GM12865 (cell line): ENCODE measurements at regions not wholly inside any gene's neighbourhood (a gene's known extent, or its start where the extent isn't known, plus 50 kb on each side); places are given as distances from the start of the nearest gene placed in this dataset.
A peak's percentile ranks its signal among the peaks of the same experiment; 100 is the strongest.

Source experiments
- DNase-seq: peaks from one replicate; pipeline ENCODE4 v3.0.0; 2010; ENCODE audit warnings: low read depth
- H3K4me3 ChIP-seq: 2 replicates; pipeline ENCODE4 v1.5.1; 2011; ENCODE audit warnings: mild to moderate bottlenecking, low read depth, low read length, control low read depth
- CTCF ChIP-seq: IDR thresholded peaks from 2 replicates; pipeline ENCODE4 v1.5.1; 2011; ENCODE audit warnings: low read length, control low read depth, low read depth, inconsistent platforms; ENCODE audit not compliant: insufficient read depth; ENCODE audit errors: missing control alignments

- no peak for DNase-seq
- TF ChIP-seq CTCF = no peak
- no peak overlapping the region for H3K4me3 ChIP-seq
Measured at GRCh38 chr1:187241971-187242370, 413.2 kb downstream of the PLA2G4A start.

GRCh38 chr1:187244623-187245022 lies 415.9 kb downstream of the PLA2G4A start:
- TF ChIP-seq CTCF = no peak
- H3K4me3 ChIP-seq = no peak overlapping the region
- DNase-seq = peak; percentile 21

- no peak overlapping the region for H3K4me3 ChIP-seq
- DNase-seq = no peak
- TF ChIP-seq CTCF = no peak
Measured at GRCh38 chr1:187245201-187245600, 416.5 kb downstream of the PLA2G4A start.

- TF ChIP-seq CTCF = no peak
- H3K4me3 ChIP-seq = no peak overlapping the region
- no peak for DNase-seq
Measured at GRCh38 chr1:187249196-187249595, 420.4 kb downstream of the PLA2G4A start.

GRCh38 chr1:187252923-187253322 lies 424.2 kb downstream of the PLA2G4A start:
- H3K4me3 ChIP-seq = no peak overlapping the region
- no peak for TF ChIP-seq CTCF
- no peak for DNase-seq

GRCh38 chr1:187257476-187257875 lies 428.7 kb downstream of the PLA2G4A start:
- no peak overlapping the region for H3K4me3 ChIP-seq
- no peak for DNase-seq

More at GRCh38 chr1:187257476-187257875, 428.7 kb downstream of the PLA2G4A start:
- TF ChIP-seq CTCF = no peak
